WTC11 (cell line): ENCODE measurements at regions not wholly inside any gene's neighbourhood (a gene's known extent, or its start where the extent isn't known, plus 50 kb on each side); places are given as distances from the start of the nearest gene placed in this dataset.
A peak's percentile ranks its signal among the peaks of the same experiment; 100 is the strongest.

Source experiments
- ATAC-seq: fragments of 200-7000 bp; cut with Tn5 transposase; 2 replicates; pipeline ENCODE4 v1.10.0; 2021; ENCODE audit warnings: mild to moderate bottlenecking, moderate library complexity
- CTCF ChIA-PET: fragments of 300-600 bp; sonication (Branson Sonifier 250); formaldehyde crosslinking; loops from one replicate; lab custom pipeline; 2021; ENCODE audit warnings: antibody characterized with exemption; lab: Charles Lee
- POLR2A ChIA-PET: fragments of 350-600 bp; sonication (Branson Sonifier 250); formaldehyde crosslinking; loops from one replicate; lab custom pipeline; 2021; ENCODE audit warnings: antibody characterized with exemption; lab: Charles Lee
- DNase-seq: peaks from one replicate; pipeline ENCODE4 v3.0.0; 2021; ENCODE audit warnings: low spot score
- H3K27ac Mint-ChIP-seq: 2 replicates; pipeline ENCODE4 v1.8.0; 2021; ENCODE audit warnings: mixed read lengths
- H3K27me3 Mint-ChIP-seq: 2 replicates; pipeline ENCODE4 v1.8.0; 2021; ENCODE audit warnings: low read depth, mild to moderate bottlenecking, moderate library complexity, mixed read lengths
- H3K36me3 Mint-ChIP-seq: 2 replicates; pipeline ENCODE4 v1.8.0; 2021; ENCODE audit warnings: mixed read lengths
- H3K4me1 Mint-ChIP-seq: 2 replicates; pipeline ENCODE4 v1.8.0; 2022; ENCODE audit warnings: mixed read lengths
- H3K4me3 Mint-ChIP-seq: 2 replicates; pipeline ENCODE4 v1.8.0; 2021; ENCODE audit warnings: mild to moderate bottlenecking, moderate library complexity, mixed read lengths
- H3K9me3 Mint-ChIP-seq: 2 replicates; pipeline ENCODE4 v1.8.0; 2021; ENCODE audit warnings: mixed read lengths
- ATF2 ChIP-seq: sonication (generic); formaldehyde crosslinking; IDR thresholded peaks from 2 replicates; pipeline ENCODE4 v1.8.1; 2022; ENCODE audit warnings: low read depth, missing genetic modification reagents, borderline replicate concordance
- ELF4 ChIP-seq: sonication (generic); formaldehyde crosslinking; IDR thresholded peaks from 2 replicates; pipeline ENCODE4 v1.8.1; 2022; ENCODE audit warnings: low read depth, mild to moderate bottlenecking, moderate library complexity, missing genetic modification reagents
- FOXJ3 ChIP-seq: sonication (generic); formaldehyde crosslinking; IDR thresholded peaks from 2 replicates; pipeline ENCODE4 v1.9.0; 2021; ENCODE audit warnings: missing genetic modification reagents, mild to moderate bottlenecking, borderline replicate concordance
- NFATC4 ChIP-seq: fragments of 250-450 bp; sonication (Bioruptor Pico); IDR thresholded peaks from 2 replicates; pipeline ENCODE4 v1.9.0; 2021; ENCODE audit warnings: mild to moderate bottlenecking
- NFE2L1 ChIP-seq: sonication (generic); formaldehyde crosslinking; IDR thresholded peaks from 2 replicates; pipeline ENCODE4 v1.8.1; 2023; ENCODE audit warnings: missing genetic modification reagents
- NR2C2 ChIP-seq: sonication (generic); formaldehyde crosslinking; IDR thresholded peaks from 2 replicates; pipeline ENCODE4 v1.8.0; 2022; ENCODE audit warnings: mild to moderate bottlenecking, missing genetic modification reagents
- RORB ChIP-seq: fragments of 250-450 bp; sonication (Bioruptor Pico); IDR thresholded peaks from 2 replicates; pipeline ENCODE4 v1.9.0; 2021; ENCODE audit warnings: mild to moderate bottlenecking
- SOX15 ChIP-seq: fragments of 250-450 bp; sonication (Bioruptor Pico); IDR thresholded peaks from 2 replicates; pipeline ENCODE4 v1.9.0; 2021; ENCODE audit warnings: mild to moderate bottlenecking
- TCF7 ChIP-seq: sonication (generic); formaldehyde crosslinking; IDR thresholded peaks from 2 replicates; pipeline ENCODE4 v1.8.0; 2022; ENCODE audit warnings: mild to moderate bottlenecking, low read depth, missing genetic modification reagents, moderate library complexity
- TEAD1 ChIP-seq: sonication (generic); formaldehyde crosslinking; IDR thresholded peaks from 2 replicates; pipeline ENCODE4 v1.8.0; 2022; ENCODE audit warnings: mild to moderate bottlenecking, missing genetic modification reagents
- TP53 ChIP-seq: sonication (generic); formaldehyde crosslinking; IDR thresholded peaks from 2 replicates; pipeline ENCODE4 v1.8.1; 2023; ENCODE audit warnings: mild to moderate bottlenecking, missing genetic modification reagents
- ZNF263 ChIP-seq: sonication (generic); formaldehyde crosslinking; IDR thresholded peaks from 2 replicates; pipeline ENCODE4 v1.8.1; 2022; ENCODE audit warnings: low read depth, mild to moderate bottlenecking, moderate library complexity, missing genetic modification reagents
- ZNF423 ChIP-seq: fragments of 250-450 bp; sonication (Bioruptor Pico); IDR thresholded peaks from 2 replicates; pipeline ENCODE4 v2.1.2; 2022; ENCODE audit warnings: mild to moderate bottlenecking, moderate library complexity
- TF ChIP-seq, protein P1 (sequence below): fragments of 250-450 bp; sonication (Bioruptor Pico); IDR thresholded peaks from 2 replicates; pipeline ENCODE4 v1.9.0; 2021; ENCODE audit warnings: mild to moderate bottlenecking
- TF ChIP-seq, protein P2 (sequence below): sonication (generic); formaldehyde crosslinking; IDR thresholded peaks from 2 replicates; pipeline ENCODE4 v1.8.1; 2023; ENCODE audit warnings: mild to moderate bottlenecking, missing genetic modification reagents
- TF ChIP-seq, protein P3 (sequence below): sonication (generic); formaldehyde crosslinking; IDR thresholded peaks from 2 replicates; pipeline ENCODE4 v1.8.1; 2023; ENCODE audit warnings: mild to moderate bottlenecking, missing genetic modification reagents, borderline replicate concordance
- TF ChIP-seq, protein P4 (sequence below): sonication (generic); formaldehyde crosslinking; IDR thresholded peaks from 2 replicates; pipeline ENCODE4 v1.8.0; 2023; ENCODE audit warnings: mild to moderate bottlenecking, missing genetic modification reagents
- TF ChIP-seq, protein P5 (sequence below): sonication (generic); formaldehyde crosslinking; conservative IDR thresholded peaks from 2 replicates; pipeline ENCODE4 v1.8.1; 2023; ENCODE audit warnings: mild to moderate bottlenecking, low read depth, missing genetic modification reagents, moderate library complexity
- TF ChIP-seq, protein P6 (sequence below): sonication (generic); formaldehyde crosslinking; IDR thresholded peaks from 2 replicates; pipeline ENCODE4 v1.8.1; 2023; ENCODE audit warnings: mild to moderate bottlenecking, moderate library complexity, missing genetic modification reagents

DNA sequence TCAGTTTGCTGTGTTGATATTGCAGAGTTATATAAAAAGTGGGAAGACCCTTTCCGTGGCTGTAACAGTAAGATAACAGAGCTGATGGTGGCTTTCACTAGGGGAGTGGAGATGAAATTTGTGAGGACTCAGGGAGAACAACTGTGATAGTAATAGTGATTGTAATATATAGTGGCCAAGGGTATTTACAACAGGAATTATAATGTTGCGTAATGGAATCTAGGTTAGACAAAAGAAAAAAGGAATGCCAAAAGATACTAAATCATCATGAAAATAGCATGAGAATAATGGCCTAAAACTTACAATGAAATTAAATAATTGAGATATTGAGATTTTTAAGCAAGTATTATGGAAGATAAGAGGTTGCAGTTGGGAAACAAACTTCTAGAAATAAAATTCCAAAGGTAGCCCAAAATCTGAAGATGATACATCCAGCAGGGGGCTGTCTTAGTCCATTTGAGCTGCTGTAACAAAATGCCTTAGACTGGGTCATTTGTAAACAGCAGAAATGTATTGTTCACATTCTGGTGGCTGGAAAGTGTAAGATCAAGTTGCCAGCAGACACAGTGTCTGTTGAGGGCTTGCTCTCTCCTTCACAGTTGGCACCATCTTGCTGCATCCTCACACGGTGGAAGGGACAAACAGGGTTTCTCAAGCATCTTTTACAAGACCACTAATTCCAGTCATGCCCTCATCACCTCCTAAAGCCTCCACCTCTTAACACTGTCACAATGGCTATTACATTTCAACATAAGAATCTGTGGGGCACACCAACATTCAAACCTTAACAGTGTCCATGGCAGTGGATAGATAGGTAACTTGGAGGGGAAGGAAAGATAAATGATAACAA is 711.2 kb downstream of the MRPL39 start:
- ChIA-PET POLR2A (no interaction called here), CTCF (interaction anchor here (0.8 to 2.8 kb wide), 4 partner anchors 142 to 504 kb away, joined by 3 to 9 read pairs (median 4); no protein-coding TSS in a partner anchor)
- DNase-seq = peak; percentile 11
- Mint-ChIP-seq H3K4me1 (peaks cover 6% of the 10 kb centered on the region), H3K36me3 (no peaks in the 10 kb centered on the region), H3K4me3 (no peak overlapping the region), H3K9me3 (peaks cover 7% of the 10 kb centered on the region), H3K27me3 (no peaks in the 10 kb centered on the region), H3K27ac (no peak overlapping the region; the same call in 1 of the 2 replicates)
- TF ChIP-seq, protein P1, sequence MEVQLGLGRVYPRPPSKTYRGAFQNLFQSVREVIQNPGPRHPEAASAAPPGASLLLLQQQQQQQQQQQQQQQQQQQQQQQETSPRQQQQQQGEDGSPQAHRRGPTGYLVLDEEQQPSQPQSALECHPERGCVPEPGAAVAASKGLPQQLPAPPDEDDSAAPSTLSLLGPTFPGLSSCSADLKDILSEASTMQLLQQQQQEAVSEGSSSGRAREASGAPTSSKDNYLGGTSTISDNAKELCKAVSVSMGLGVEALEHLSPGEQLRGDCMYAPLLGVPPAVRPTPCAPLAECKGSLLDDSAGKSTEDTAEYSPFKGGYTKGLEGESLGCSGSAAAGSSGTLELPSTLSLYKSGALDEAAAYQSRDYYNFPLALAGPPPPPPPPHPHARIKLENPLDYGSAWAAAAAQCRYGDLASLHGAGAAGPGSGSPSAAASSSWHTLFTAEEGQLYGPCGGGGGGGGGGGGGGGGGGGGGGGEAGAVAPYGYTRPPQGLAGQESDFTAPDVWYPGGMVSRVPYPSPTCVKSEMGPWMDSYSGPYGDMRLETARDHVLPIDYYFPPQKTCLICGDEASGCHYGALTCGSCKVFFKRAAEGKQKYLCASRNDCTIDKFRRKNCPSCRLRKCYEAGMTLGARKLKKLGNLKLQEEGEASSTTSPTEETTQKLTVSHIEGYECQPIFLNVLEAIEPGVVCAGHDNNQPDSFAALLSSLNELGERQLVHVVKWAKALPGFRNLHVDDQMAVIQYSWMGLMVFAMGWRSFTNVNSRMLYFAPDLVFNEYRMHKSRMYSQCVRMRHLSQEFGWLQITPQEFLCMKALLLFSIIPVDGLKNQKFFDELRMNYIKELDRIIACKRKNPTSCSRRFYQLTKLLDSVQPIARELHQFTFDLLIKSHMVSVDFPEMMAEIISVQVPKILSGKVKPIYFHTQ (CRISPR knock-in tag) = no peak
- TF ChIP-seq, protein P2, sequence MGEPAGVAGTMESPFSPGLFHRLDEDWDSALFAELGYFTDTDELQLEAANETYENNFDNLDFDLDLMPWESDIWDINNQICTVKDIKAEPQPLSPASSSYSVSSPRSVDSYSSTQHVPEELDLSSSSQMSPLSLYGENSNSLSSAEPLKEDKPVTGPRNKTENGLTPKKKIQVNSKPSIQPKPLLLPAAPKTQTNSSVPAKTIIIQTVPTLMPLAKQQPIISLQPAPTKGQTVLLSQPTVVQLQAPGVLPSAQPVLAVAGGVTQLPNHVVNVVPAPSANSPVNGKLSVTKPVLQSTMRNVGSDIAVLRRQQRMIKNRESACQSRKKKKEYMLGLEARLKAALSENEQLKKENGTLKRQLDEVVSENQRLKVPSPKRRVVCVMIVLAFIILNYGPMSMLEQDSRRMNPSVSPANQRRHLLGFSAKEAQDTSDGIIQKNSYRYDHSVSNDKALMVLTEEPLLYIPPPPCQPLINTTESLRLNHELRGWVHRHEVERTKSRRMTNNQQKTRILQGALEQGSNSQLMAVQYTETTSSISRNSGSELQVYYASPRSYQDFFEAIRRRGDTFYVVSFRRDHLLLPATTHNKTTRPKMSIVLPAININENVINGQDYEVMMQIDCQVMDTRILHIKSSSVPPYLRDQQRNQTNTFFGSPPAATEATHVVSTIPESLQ = no peak
- TF ChIP-seq NFATC4 (CRISPR knock-in tag) (no peak), ZNF423 (CRISPR knock-in tag) (no peak), NR2C2 (CRISPR knock-in tag) (no peak), TEAD1 (CRISPR knock-in tag) (no peak), RORB (no peak), FOXJ3 (CRISPR knock-in tag) (no peak), NFE2L1 (CRISPR knock-in tag) (no peak), ATF2 (CRISPR knock-in tag) (no peak), TP53 (no peak), TCF7 (CRISPR knock-in tag) (no peak), SOX15 (CRISPR knock-in tag) (no peak), ELF4 (CRISPR knock-in tag) (no peak), ZNF263 (CRISPR knock-in tag) (no peak)
- TF ChIP-seq, protein P3, sequence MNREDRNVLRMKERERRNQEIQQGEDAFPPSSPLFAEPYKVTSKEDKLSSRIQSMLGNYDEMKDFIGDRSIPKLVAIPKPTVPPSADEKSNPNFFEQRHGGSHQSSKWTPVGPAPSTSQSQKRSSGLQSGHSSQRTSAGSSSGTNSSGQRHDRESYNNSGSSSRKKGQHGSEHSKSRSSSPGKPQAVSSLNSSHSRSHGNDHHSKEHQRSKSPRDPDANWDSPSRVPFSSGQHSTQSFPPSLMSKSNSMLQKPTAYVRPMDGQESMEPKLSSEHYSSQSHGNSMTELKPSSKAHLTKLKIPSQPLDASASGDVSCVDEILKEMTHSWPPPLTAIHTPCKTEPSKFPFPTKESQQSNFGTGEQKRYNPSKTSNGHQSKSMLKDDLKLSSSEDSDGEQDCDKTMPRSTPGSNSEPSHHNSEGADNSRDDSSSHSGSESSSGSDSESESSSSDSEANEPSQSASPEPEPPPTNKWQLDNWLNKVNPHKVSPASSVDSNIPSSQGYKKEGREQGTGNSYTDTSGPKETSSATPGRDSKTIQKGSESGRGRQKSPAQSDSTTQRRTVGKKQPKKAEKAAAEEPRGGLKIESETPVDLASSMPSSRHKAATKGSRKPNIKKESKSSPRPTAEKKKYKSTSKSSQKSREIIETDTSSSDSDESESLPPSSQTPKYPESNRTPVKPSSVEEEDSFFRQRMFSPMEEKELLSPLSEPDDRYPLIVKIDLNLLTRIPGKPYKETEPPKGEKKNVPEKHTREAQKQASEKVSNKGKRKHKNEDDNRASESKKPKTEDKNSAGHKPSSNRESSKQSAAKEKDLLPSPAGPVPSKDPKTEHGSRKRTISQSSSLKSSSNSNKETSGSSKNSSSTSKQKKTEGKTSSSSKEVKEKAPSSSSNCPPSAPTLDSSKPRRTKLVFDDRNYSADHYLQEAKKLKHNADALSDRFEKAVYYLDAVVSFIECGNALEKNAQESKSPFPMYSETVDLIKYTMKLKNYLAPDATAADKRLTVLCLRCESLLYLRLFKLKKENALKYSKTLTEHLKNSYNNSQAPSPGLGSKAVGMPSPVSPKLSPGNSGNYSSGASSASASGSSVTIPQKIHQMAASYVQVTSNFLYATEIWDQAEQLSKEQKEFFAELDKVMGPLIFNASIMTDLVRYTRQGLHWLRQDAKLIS (CRISPR knock-in tag) = no peak
- TF ChIP-seq, protein P4, sequence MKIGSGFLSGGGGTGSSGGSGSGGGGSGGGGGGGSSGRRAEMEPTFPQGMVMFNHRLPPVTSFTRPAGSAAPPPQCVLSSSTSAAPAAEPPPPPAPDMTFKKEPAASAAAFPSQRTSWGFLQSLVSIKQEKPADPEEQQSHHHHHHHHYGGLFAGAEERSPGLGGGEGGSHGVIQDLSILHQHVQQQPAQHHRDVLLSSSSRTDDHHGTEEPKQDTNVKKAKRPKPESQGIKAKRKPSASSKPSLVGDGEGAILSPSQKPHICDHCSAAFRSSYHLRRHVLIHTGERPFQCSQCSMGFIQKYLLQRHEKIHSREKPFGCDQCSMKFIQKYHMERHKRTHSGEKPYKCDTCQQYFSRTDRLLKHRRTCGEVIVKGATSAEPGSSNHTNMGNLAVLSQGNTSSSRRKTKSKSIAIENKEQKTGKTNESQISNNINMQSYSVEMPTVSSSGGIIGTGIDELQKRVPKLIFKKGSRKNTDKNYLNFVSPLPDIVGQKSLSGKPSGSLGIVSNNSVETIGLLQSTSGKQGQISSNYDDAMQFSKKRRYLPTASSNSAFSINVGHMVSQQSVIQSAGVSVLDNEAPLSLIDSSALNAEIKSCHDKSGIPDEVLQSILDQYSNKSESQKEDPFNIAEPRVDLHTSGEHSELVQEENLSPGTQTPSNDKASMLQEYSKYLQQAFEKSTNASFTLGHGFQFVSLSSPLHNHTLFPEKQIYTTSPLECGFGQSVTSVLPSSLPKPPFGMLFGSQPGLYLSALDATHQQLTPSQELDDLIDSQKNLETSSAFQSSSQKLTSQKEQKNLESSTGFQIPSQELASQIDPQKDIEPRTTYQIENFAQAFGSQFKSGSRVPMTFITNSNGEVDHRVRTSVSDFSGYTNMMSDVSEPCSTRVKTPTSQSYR (CRISPR knock-in tag) = no peak
- TF ChIP-seq, protein P5, sequence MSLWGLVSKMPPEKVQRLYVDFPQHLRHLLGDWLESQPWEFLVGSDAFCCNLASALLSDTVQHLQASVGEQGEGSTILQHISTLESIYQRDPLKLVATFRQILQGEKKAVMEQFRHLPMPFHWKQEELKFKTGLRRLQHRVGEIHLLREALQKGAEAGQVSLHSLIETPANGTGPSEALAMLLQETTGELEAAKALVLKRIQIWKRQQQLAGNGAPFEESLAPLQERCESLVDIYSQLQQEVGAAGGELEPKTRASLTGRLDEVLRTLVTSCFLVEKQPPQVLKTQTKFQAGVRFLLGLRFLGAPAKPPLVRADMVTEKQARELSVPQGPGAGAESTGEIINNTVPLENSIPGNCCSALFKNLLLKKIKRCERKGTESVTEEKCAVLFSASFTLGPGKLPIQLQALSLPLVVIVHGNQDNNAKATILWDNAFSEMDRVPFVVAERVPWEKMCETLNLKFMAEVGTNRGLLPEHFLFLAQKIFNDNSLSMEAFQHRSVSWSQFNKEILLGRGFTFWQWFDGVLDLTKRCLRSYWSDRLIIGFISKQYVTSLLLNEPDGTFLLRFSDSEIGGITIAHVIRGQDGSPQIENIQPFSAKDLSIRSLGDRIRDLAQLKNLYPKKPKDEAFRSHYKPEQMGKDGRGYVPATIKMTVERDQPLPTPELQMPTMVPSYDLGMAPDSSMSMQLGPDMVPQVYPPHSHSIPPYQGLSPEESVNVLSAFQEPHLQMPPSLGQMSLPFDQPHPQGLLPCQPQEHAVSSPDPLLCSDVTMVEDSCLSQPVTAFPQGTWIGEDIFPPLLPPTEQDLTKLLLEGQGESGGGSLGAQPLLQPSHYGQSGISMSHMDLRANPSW (CRISPR knock-in tag) = no peak
- TF ChIP-seq, protein P6, sequence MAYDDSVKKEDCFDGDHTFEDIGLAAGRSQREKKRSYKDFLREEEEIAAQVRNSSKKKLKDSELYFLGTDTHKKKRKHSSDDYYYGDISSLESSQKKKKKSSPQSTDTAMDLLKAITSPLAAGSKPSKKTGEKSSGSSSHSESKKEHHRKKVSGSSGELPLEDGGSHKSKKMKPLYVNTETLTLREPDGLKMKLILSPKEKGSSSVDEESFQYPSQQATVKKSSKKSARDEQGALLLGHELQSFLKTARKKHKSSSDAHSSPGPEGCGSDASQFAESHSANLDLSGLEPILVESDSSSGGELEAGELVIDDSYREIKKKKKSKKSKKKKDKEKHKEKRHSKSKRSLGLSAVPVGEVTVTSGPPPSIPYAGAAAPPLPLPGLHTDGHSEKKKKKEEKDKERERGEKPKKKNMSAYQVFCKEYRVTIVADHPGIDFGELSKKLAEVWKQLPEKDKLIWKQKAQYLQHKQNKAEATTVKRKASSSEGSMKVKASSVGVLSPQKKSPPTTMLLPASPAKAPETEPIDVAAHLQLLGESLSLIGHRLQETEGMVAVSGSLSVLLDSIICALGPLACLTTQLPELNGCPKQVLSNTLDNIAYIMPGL (CRISPR knock-in tag) = no peak
- ATAC-seq = peak; percentile 82
